Neural progenitor cell (in vitro differentiated cells): ENCODE measurements at regions not wholly inside any gene's neighbourhood (a gene's known extent, or its start where the extent isn't known, plus 50 kb on each side); places are given as distances from the start of the nearest gene placed in this dataset.

Experiments used
- EZH2 ChIP-seq: fragments of 200-600 bp; sonication (generic); IDR thresholded peaks from 2 replicates; pipeline ENCODE4 v1.6.1; 2017; ENCODE audit warnings: antibody characterized with exemption, mild to moderate bottlenecking, moderate library complexity
- TF ChIP-seq, protein P1 (sequence below): fragments of 200-600 bp; sonication (generic); IDR thresholded peaks from 2 replicates; pipeline ENCODE4 v1.5.1; 2017; ENCODE audit warnings: antibody characterized with exemption, mild to moderate bottlenecking

DNA sequence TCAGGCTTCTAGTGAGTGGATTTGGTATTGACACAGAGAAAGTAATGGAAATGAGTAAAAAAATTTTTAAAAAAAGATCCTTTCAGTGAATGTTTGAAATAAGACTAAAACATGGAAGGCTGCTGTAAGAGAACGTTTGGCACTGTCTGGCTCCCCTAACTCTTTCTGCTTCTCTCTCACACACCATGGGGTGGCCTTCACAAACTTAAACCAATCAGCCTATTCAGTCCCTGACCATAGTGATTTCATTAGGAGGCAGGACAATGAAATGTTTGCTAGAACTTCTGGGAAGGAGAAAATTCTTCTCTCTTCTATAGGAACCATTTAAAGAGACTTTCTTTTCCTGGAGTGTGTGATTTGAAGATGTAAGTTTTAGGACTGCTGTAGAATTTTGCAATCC lies 84.2 kb upstream of the GRIN2B start:
- TF ChIP-seq, protein P1, sequence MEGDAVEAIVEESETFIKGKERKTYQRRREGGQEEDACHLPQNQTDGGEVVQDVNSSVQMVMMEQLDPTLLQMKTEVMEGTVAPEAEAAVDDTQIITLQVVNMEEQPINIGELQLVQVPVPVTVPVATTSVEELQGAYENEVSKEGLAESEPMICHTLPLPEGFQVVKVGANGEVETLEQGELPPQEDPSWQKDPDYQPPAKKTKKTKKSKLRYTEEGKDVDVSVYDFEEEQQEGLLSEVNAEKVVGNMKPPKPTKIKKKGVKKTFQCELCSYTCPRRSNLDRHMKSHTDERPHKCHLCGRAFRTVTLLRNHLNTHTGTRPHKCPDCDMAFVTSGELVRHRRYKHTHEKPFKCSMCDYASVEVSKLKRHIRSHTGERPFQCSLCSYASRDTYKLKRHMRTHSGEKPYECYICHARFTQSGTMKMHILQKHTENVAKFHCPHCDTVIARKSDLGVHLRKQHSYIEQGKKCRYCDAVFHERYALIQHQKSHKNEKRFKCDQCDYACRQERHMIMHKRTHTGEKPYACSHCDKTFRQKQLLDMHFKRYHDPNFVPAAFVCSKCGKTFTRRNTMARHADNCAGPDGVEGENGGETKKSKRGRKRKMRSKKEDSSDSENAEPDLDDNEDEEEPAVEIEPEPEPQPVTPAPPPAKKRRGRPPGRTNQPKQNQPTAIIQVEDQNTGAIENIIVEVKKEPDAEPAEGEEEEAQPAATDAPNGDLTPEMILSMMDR = no peak
- TF ChIP-seq EZH2 = no peak
